GM21786 (cell line): ENCODE measurements at regions not wholly inside any gene's neighbourhood (a gene's known extent, or its start where the extent isn't known, plus 50 kb on each side); places are given as distances from the start of the nearest gene placed in this dataset.
"Not testable (repeated sequence)": the region's sequence is repeated elsewhere in the genome, so short reads cannot be mapped to it uniquely, and the experiment has no call there.

Experiments used
- ATAC-seq: cut with Tn5 transposase; IDR thresholded peaks from one replicate; pipeline ENCODE4 v1.9.1; 2021; ENCODE audit not compliant: unreplicated experiment

DNA sequence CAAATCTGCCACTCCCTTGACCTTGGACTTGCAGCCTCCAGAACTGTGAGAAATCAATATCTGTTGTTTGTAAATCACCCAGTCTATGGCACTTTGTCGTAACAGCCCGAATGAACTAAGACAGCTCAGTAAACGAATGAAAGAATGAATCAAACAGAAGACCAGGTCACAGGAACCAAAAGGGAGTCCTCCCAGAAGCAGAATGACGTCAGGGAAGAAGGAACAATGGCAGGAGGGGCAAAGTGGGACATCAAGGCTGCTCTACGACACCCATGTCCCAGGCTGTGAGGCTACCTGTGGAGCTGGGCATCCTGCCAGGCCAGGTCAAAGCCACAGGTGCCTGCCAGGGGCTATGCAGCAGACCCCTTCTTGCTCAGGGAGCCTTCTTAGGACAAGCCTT, 267.2 kb upstream of the PFKP start:
- no peak for ATAC-seq

GRCh38 chr10:2798336-2799022, 268.9 kb upstream of the PFKP start:
- no peak for ATAC-seq

GRCh38 chr10:2791774-2792443, 275.4 kb upstream of the PFKP start:
- no peak for ATAC-seq

DNA sequence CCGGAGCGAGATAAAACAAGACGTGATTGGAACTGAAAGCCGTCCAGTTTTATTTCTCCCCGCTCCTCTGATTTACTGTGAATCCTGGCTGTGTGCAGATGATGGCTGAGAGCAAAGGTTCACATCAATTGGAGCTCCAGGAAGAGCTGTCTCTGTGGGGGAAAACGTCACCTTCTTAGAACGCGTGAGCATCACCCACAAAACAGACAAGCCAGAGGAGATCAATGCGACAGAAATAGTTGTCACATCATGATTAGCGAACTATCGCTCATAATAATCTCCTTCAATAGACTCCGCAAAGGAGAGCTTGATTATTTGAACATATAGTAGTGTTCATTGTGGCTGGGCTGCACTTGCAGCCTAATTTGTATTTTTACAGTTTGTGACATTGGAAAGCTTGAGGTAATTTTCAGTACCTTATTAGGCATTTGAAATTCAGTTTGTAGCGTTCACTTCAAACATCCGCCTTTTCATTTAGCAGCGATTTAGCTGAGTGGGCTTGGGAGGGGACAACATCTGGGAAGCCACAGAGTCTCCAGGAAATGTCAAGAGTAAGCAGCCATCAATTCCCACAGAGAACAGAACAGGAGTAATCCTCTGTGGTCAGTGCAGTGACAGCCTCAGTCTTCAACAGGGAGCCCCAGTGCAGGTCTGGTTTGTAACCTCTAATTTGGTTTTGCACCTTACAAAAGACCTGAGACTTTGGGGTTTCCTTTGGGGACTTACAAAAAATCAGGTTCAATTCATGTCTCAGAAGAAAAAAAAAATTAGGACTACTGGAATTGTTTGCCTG, 276.8 kb upstream of the PFKP start:
- no peak for ATAC-seq

GRCh38 chr10:2786251-2786650, 281.1 kb upstream of the PFKP start:
- no peak for ATAC-seq

DNA sequence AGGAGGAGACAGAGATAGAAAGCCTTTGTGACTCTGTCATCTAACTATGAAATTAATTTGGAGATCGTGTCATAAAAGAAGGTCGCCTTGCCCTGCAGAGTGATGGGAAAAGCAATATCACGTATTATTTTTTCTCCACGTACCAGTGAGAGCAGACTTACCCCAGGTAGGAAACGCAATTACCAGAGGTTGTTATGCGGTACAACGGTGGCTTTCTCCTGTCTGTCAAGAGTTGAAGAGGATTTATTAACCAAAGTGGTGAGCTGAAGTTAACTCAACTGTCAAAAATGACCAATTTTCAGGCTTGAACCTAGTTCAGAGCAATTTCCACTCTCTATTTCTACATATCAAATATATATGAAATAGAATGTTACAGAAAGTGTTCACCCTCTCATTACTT, 282.6 kb upstream of the PFKP start:
- ATAC-seq: no peak

GRCh38 chr10:2782950-2783349, 284.4 kb upstream of the PFKP start:
- no peak for ATAC-seq

GRCh38 chr10:2782265-2782664, 285.1 kb upstream of the PFKP start:
- ATAC-seq: no peak

DNA sequence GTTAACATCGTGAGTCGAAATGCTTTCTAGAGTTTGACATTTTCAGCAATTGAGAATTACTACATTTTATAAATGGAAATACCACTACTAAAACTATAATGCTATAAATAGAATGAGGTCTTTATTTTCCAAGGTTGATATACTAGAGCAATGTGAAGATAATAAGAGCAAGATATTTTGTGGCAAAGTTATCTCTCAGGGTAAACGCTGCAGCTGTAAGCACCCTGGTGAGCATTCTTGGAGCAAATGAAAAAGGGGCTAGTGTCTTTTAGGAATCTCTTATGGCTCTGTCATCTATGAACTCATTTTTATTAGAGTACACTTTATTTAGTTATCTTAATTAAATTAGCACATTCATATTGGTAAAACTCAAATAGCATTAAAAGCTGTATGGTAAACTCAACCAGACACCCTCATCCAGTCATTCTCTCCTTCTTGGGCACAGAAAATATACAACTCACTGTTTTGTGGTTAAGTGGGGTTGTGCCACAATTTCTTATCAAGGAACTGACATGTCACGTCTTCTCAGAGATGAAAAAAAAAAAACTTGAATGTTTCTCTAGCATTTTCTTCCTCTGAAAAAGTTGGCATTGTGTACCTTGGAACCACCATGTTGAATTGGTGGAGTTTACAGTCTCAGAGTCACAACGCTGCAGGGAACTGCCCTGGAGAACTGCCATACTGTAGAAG, 289.5 kb upstream of the PFKP start:
- no peak for ATAC-seq

DNA sequence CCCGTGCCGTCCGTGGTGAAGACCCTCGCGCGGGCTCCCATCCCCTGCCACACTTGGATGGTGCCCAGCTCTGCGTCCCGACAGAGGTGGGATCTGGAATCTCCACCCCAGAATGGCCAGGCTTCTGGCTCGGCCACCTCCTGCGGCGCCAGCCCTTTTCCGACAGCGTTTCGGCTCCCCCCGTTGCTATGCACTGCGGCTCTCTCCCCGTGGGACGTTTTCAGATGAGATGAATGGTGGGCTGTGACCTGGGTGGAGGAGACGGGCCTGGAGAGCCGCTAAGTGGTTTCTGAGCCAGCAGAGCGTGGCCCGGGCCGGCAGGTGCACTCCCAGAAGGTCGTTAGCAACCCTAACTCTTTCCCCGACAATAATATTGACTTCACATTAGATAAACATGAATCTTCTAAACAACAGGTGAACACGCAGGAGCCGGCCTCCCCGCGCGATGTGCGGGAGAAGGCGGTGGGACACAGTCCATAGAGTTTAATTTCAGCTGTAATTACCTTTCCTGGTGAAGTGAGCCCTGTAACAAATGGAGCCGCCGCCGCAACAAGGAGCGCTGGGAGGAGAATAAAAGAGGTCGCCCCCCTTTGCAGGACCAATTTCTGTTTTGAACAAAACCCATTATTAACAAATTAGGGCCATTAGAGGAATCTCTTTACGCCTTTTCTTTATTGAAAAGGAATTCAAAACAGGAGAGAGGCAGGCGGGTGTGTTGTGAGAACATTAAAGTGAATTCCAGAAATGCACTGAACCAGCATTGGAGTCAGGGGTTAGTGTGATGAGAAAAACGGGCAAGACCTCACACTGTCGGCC, 294.3 kb upstream of the PFKP start:
- ATAC-seq: no peak

GRCh38 chr10:2772135-2772534, 295.2 kb upstream of the PFKP start:
- no peak for ATAC-seq

- not testable (repeated sequence) for ATAC-seq
Measured at GRCh38 chr10:2767293-2767692, 300.1 kb upstream of the PFKP start.

- no peak for ATAC-seq
Measured at GRCh38 chr10:2761971-2762370, 305.4 kb upstream of the PFKP start.

- no peak for ATAC-seq
Measured at GRCh38 chr10:2761311-2761710, 306.0 kb upstream of the PFKP start.

- no peak for ATAC-seq
Measured at GRCh38 chr10:2760736-2761135, 306.6 kb upstream of the PFKP start.

DNA sequence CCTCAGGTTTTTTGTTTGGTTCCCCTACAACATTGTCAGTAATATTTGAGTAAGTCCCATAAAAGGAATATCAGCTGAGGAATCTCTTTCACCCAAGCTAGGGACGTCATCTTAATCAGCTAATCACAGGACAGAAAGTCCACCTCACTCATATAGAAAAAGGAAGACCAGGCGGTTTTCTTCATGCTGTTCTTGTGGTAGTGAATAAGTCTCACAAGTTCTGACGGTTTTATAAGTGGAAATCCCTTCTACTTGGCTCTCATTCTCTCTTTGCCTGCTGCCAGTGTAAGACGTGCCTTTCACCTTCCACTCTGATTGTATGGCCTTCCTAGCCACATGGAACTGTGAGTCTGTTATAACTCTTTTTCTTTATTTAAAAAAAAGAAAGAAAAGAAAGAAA, 308.1 kb upstream of the PFKP start:
- ATAC-seq: no peak

DNA sequence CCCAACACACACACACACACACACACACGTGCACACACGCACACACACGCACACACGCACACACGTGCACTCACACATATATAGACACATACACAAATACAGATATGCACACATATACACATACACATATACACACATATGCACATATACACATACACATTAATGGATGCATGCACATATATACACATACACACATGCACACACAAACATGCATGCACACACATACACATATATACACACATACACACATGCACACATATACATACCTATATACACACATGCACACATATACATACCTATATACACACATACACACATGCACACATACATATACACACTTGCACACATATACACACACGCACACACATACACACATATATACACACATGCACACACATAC, 312.4 kb upstream of the PFKP start:
- no peak for ATAC-seq

DNA sequence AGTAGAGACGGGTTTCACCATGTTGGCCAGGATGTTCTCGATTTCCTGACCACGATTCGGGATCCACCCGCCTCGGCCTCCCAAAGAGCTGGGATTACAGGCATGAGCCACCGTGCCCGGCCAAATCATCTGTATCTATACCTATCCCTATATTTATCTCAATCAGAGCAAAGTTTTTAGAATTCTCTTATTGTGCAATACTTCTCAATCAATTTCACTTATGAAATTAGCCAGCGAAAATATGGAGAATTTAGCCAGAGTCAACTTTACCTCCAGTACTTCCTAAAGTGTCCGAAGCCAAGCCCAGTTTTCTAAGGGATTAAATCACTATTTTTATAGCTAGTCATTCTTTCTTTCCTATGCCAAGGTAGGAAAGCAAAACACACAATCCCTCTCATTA, 319.1 kb upstream of the PFKP start:
- ATAC-seq: no peak

GRCh38 chr10:2746638-2747037, 320.7 kb upstream of the PFKP start:
- ATAC-seq: no peak

DNA sequence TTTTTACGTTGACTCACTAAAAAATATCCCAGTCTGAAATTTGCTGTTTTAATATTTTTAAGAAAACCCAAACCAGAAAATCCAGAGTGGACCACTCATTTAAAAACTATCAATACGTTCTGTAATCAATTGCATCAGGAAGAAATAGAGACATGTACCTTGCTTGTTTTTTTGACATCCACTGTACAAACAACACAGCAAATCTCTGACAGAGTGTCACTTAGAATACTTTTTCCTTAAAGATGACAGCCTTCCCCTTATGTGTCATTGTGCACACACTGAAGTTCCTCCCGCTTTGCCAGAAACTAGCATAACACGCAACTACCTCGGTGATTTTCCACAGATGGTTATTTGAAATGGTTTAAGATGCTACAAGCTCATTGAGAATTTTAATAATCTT, 321.7 kb upstream of the PFKP start:
- no peak for ATAC-seq
